Hepatocyte (in vitro differentiated cells): ENCODE measurements at regions not wholly inside any gene's neighbourhood (a gene's known extent, or its start where the extent isn't known, plus 50 kb on each side); places are given as distances from the start of the nearest gene placed in this dataset.

ENCODE experiments used
- DNase-seq: peaks from one replicate; pipeline ENCODE4 v3.0.0-alpha.2; 2016; ENCODE audit warnings: low spot score
- H2AFZ ChIP-seq: fragments of 200-600 bp; sonication (generic); 2 replicates; pipeline ENCODE4 v1.6.0; 2016; ENCODE audit warnings: antibody characterized with exemption, mild to moderate bottlenecking
- H3K27ac ChIP-seq: fragments of 200-600 bp; sonication (generic); 2 replicates; pipeline ENCODE4 v1.5.1; 2016; ENCODE audit warnings: mild to moderate bottlenecking
- H3K27me3 ChIP-seq: fragments of 200-600 bp; sonication (generic); 2 replicates; pipeline ENCODE4 v1.6.1; 2016
- H3K36me3 ChIP-seq: fragments of 200-600 bp; sonication (generic); replicated peaks from 2 replicates; pipeline ENCODE4 v1.5.1; 2016; ENCODE audit warnings: low read depth; ENCODE audit not compliant: insufficient read depth
- H3K4me1 ChIP-seq: fragments of 200-600 bp; sonication (generic); 2 replicates; pipeline ENCODE4 v1.5.1; 2016; ENCODE audit warnings: mild to moderate bottlenecking, moderate library complexity; ENCODE audit not compliant: insufficient read depth
- H3K4me2 ChIP-seq: fragments of 200-600 bp; sonication (generic); 2 replicates; pipeline ENCODE4 v1.6.0; 2016
- H3K4me3 ChIP-seq: fragments of 200-600 bp; sonication (generic); 2 replicates; pipeline ENCODE4 v1.5.1; 2016; ENCODE audit warnings: mild to moderate bottlenecking
- H3K79me2 ChIP-seq: fragments of 200-600 bp; sonication (generic); 2 replicates; pipeline ENCODE4 v1.6.0; 2017; ENCODE audit warnings: mild to moderate bottlenecking
- H3K9me2 ChIP-seq: fragments of 200-600 bp; sonication (generic); replicated peaks from 2 replicates; pipeline ENCODE4 v1.6.0; 2017; ENCODE audit warnings: mild to moderate bottlenecking; ENCODE audit not compliant: insufficient read depth
- H3K9me3 ChIP-seq: fragments of 200-600 bp; sonication (generic); 2 replicates; pipeline ENCODE4 v1.5.1; 2016; ENCODE audit warnings: low read depth, mild to moderate bottlenecking
- H4K20me1 ChIP-seq: fragments of 200-600 bp; sonication (generic); 2 replicates; pipeline ENCODE4 v1.6.0; 2016; ENCODE audit warnings: mild to moderate bottlenecking; ENCODE audit not compliant: insufficient read depth, poor library complexity, severe bottlenecking
- CTCF ChIP-seq: fragments of 200-600 bp; sonication (generic); IDR thresholded peaks from 2 replicates; pipeline ENCODE4 v1.5.1; 2016; ENCODE audit warnings: antibody characterized with exemption, mild to moderate bottlenecking; ENCODE audit not compliant: poor library complexity
- EZH2 ChIP-seq: fragments of 200-600 bp; sonication (generic); IDR thresholded peaks from 2 replicates; pipeline ENCODE4 v1.6.1; 2016; ENCODE audit warnings: antibody characterized with exemption, mild to moderate bottlenecking, borderline replicate concordance
- EZH2phosphoT487 ChIP-seq: fragments of 200-600 bp; sonication (generic); IDR thresholded peaks from one replicate; pipeline ENCODE4 v1.6.1; 2018; ENCODE audit warnings: antibody characterized with exemption, mild to moderate bottlenecking, low read depth, moderate library complexity; ENCODE audit not compliant: unreplicated experiment, severe bottlenecking
- WGBS: methylation state at CpG from one replicate; pipeline ENCODE4 v1.1.6; 2016; ENCODE audit warnings: low lambda C conversion rate; ENCODE audit errors: missing lambda C conversion rate; 5-methylcytosine and 5-hydroxymethylcytosine counted together

- Histone ChIP-seq H3K9me3 (no peaks in the 10 kb centered on the region), H3K79me2 (no peaks in the 10 kb centered on the region), H2AFZ (no peak overlapping the region), H3K9me2 (no peaks in the 10 kb centered on the region), H3K4me2 (no peak overlapping the region), H4K20me1 (no peaks in the 10 kb centered on the region), H3K27me3 (no peaks in the 10 kb centered on the region), H3K27ac (no peak overlapping the region), H3K4me3 (no peak overlapping the region), H3K4me1 (no peaks in the 10 kb centered on the region), H3K36me3 (no peaks in the 10 kb centered on the region)
- TF ChIP-seq EZH2phosphoT487, result no peak
- TF ChIP-seq EZH2, result no peak
- no peak for TF ChIP-seq CTCF
- 94% methylated on average over 2 of the region's 2 CpGs for WGBS
- DNase-seq, result no peak
These were observed 364.1 kb upstream of the KCNMB2 start for GRCh38 chr3:178172121-178172520.

- Histone ChIP-seq H3K27ac (peak overlapping the region; percentile 25), H3K4me2 (peak overlapping the region; percentile 39), H3K4me3 (no peak overlapping the region), H3K27me3 (no peaks in the 10 kb centered on the region), H3K79me2 (no peaks in the 10 kb centered on the region), H2AFZ (peak overlapping the region; percentile 5), H3K36me3 (no peaks in the 10 kb centered on the region), H3K4me1 (no peaks in the 10 kb centered on the region), H4K20me1 (no peaks in the 10 kb centered on the region), H3K9me2 (no peaks in the 10 kb centered on the region), H3K9me3 (no peaks in the 10 kb centered on the region)
- TF ChIP-seq CTCF (no peak), EZH2 (no peak), EZH2phosphoT487 (no peak)
- DNase-seq, result no peak
- WGBS, result 45% methylated on average over 2 of the region's 2 CpGs
These were observed 361.9 kb upstream of the KCNMB2 start for GRCh38 chr3:178174201-178174915.

DNA sequence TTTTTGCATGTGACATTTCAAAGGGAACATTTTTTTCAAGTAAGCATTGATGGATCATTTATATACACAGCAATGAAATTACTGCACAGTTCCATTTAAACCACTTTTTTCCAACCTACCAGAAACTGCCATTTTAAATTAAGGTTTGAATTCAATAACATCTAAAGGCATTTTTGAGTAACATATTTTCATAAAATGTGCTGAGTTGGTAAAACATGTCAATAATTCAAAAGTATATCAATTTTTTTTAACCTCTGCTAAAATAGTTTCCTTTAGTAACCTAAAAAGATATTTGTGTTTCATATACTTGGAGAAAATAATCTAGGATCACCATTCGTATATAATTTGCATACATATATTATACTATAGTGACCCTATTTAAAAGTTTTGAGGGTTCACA, 355.1 kb upstream of the KCNMB2 start:
- Histone ChIP-seq H4K20me1 (no peaks in the 10 kb centered on the region), H3K4me1 (no peaks in the 10 kb centered on the region), H3K4me3 (no peak overlapping the region), H3K36me3 (no peaks in the 10 kb centered on the region), H3K79me2 (no peaks in the 10 kb centered on the region), H3K4me2 (no peak overlapping the region), H2AFZ (no peak overlapping the region), H3K9me3 (no peaks in the 10 kb centered on the region), H3K27me3 (no peaks in the 10 kb centered on the region), H3K27ac (no peak overlapping the region), H3K9me2 (no peaks in the 10 kb centered on the region)
- TF ChIP-seq EZH2, result no peak
- no peak for TF ChIP-seq EZH2phosphoT487
- TF ChIP-seq CTCF, result no peak
- no peak for DNase-seq
- 98% methylated on average over 1 of the region's 1 CpG for WGBS
